NCI-H1930 (cell line): ENCODE measurements at regions not wholly inside any gene's neighbourhood (a gene's known extent, or its start where the extent isn't known, plus 50 kb on each side); places are given as distances from the start of the nearest gene placed in this dataset.

Source experiments
- DNase-seq, 2 experiments: peaks; one replicate each; lab custom pipeline; 2025; lab: John Stamatoyannopoulos, UW

GRCh38 chr13:105928048-105928447, 607.4 kb downstream of the EFNB2 start:
- no peak for DNase-seq

GRCh38 chr13:105925496-105925895, 610.0 kb downstream of the EFNB2 start:
- DNase-seq: no peak

- no peak for DNase-seq
These were observed 613.8 kb downstream of the EFNB2 start for GRCh38 chr13:105921711-105922110.

GRCh38 chr13:105920370-105920769, 615.1 kb downstream of the EFNB2 start:
- no peak for DNase-seq

- DNase-seq: no peak
These were observed 616.4 kb downstream of the EFNB2 start for GRCh38 chr13:105918842-105919741.

- DNase-seq: no peak
These were observed 620.2 kb downstream of the EFNB2 start for GRCh38 chr13:105915146-105915850.

GRCh38 chr13:105914291-105915036, 621.0 kb downstream of the EFNB2 start:
- DNase-seq: no peak

GRCh38 chr13:105908586-105908985, 626.9 kb downstream of the EFNB2 start:
- no peak for DNase-seq

GRCh38 chr13:105907319-105908019, 628.0 kb downstream of the EFNB2 start:
- DNase-seq: no peak

- DNase-seq: no peak
These were observed 628.7 kb downstream of the EFNB2 start for GRCh38 chr13:105906746-105907145.

- no peak for DNase-seq
These were observed 631.3 kb downstream of the EFNB2 start for GRCh38 chr13:105904034-105904742.

- DNase-seq: peak in 1 of 2 experiments; percentile 39
These were observed 633.1 kb downstream of the EFNB2 start for GRCh38 chr13:105902396-105902795.

- DNase-seq: no peak
These were observed 637.9 kb downstream of the EFNB2 start for GRCh38 chr13:105897575-105897974.

GRCh38 chr13:105894697-105895096, 640.8 kb downstream of the EFNB2 start:
- DNase-seq: no peak

GRCh38 chr13:105890509-105890908, 645.0 kb downstream of the EFNB2 start:
- no peak for DNase-seq

GRCh38 chr13:105878119-105878700, 657.3 kb downstream of the EFNB2 start:
- no peak for DNase-seq

GRCh38 chr13:105874814-105875213, 660.6 kb downstream of the EFNB2 start:
- no peak for DNase-seq

- no peak for DNase-seq
These were observed 663.7 kb downstream of the EFNB2 start for GRCh38 chr13:105871768-105872167.

GRCh38 chr13:105871326-105871725, 664.1 kb downstream of the EFNB2 start:
- DNase-seq: no peak

- no peak for DNase-seq
These were observed 672.1 kb downstream of the EFNB2 start for GRCh38 chr13:105863300-105863920.
